PC-3 (cell line): ENCODE measurements at regions not wholly inside any gene's neighbourhood (a gene's known extent, or its start where the extent isn't known, plus 50 kb on each side); places are given as distances from the start of the nearest gene placed in this dataset.

Source experiments
- EZH2phosphoT487 ChIP-seq: fragments of 300-600 bp; sonication (generic); IDR thresholded peaks from 2 replicates; pipeline ENCODE4 v1.6.1; 2018; ENCODE audit warnings: mild to moderate bottlenecking, antibody characterized with exemption, low read length, borderline replicate concordance
- TF ChIP-seq, protein P1 (sequence below): fragments of 300-600 bp; sonication (generic); conservative IDR thresholded peaks from 2 replicates; pipeline ENCODE4 v1.5.1; 2017; ENCODE audit warnings: antibody characterized with exemption, low read depth, mild to moderate bottlenecking, low read length

DNA sequence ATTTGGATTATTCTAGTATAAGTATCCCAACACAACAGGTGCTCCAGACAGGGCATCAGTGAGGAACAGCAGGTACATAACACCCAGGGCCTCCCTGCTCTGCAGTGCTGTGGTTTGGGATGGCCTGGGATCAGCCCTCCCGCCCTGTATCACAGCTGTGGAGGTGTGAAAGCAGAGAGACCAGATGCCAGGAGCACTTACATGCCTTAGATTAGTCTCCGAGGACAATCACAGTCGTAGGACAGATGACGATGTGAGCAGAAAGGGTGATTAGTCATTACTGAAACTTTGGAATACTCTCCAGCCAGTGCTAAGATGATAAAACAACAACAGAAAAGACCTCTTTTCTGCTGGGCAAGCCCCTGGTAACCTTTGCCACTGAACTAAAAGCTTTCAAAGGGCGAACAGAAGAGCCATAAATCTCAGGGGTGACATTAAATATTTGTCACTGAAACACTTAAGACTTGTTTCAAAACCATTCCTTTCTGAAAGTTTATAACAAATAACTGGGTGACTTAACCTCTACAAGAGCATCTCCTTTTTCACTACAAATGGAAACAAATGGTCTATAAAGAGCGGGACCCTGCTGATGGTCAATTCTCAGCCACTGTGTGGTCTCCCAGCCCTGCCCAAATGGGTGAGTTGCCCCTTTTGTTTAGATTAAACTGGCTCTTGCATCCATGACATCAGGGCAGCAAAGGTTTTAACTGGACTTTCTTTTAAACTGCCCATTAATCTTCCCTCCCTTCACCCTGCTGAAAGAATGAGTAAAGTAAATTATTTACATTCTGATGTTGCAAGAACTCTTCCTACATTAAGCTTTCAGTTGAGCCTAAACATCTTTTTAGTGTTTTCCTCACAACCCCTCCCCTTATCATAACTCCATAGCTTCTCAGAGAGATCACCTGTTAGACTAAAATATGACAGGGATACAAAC lies 183.1 kb upstream of the COX10 start:
- TF ChIP-seq, protein P1, sequence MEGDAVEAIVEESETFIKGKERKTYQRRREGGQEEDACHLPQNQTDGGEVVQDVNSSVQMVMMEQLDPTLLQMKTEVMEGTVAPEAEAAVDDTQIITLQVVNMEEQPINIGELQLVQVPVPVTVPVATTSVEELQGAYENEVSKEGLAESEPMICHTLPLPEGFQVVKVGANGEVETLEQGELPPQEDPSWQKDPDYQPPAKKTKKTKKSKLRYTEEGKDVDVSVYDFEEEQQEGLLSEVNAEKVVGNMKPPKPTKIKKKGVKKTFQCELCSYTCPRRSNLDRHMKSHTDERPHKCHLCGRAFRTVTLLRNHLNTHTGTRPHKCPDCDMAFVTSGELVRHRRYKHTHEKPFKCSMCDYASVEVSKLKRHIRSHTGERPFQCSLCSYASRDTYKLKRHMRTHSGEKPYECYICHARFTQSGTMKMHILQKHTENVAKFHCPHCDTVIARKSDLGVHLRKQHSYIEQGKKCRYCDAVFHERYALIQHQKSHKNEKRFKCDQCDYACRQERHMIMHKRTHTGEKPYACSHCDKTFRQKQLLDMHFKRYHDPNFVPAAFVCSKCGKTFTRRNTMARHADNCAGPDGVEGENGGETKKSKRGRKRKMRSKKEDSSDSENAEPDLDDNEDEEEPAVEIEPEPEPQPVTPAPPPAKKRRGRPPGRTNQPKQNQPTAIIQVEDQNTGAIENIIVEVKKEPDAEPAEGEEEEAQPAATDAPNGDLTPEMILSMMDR = no peak
- no peak for TF ChIP-seq EZH2phosphoT487
